ENCODE measurements at regions not wholly inside any gene's neighbourhood (a gene's known extent, or its start where the extent isn't known, plus 50 kb on each side); places are given as distances from the start of the nearest gene placed in this dataset.

DNA sequence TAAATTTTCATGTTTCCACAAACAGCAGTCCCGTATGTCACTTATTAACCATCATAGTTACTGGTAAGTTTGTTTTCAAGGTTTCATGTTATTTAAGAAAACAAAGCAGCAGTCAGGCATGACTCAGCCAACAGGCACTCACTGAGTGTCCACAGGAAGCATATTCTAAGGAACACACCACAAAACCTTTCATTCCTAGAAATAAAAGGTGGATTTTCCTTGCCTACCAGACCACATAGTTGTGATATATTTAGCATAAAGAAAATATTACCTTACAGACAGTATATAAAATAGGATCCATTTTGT, 143.3 kb upstream of the AVPR1A start (continued):
- TF ChIP-seq, protein P1, sequence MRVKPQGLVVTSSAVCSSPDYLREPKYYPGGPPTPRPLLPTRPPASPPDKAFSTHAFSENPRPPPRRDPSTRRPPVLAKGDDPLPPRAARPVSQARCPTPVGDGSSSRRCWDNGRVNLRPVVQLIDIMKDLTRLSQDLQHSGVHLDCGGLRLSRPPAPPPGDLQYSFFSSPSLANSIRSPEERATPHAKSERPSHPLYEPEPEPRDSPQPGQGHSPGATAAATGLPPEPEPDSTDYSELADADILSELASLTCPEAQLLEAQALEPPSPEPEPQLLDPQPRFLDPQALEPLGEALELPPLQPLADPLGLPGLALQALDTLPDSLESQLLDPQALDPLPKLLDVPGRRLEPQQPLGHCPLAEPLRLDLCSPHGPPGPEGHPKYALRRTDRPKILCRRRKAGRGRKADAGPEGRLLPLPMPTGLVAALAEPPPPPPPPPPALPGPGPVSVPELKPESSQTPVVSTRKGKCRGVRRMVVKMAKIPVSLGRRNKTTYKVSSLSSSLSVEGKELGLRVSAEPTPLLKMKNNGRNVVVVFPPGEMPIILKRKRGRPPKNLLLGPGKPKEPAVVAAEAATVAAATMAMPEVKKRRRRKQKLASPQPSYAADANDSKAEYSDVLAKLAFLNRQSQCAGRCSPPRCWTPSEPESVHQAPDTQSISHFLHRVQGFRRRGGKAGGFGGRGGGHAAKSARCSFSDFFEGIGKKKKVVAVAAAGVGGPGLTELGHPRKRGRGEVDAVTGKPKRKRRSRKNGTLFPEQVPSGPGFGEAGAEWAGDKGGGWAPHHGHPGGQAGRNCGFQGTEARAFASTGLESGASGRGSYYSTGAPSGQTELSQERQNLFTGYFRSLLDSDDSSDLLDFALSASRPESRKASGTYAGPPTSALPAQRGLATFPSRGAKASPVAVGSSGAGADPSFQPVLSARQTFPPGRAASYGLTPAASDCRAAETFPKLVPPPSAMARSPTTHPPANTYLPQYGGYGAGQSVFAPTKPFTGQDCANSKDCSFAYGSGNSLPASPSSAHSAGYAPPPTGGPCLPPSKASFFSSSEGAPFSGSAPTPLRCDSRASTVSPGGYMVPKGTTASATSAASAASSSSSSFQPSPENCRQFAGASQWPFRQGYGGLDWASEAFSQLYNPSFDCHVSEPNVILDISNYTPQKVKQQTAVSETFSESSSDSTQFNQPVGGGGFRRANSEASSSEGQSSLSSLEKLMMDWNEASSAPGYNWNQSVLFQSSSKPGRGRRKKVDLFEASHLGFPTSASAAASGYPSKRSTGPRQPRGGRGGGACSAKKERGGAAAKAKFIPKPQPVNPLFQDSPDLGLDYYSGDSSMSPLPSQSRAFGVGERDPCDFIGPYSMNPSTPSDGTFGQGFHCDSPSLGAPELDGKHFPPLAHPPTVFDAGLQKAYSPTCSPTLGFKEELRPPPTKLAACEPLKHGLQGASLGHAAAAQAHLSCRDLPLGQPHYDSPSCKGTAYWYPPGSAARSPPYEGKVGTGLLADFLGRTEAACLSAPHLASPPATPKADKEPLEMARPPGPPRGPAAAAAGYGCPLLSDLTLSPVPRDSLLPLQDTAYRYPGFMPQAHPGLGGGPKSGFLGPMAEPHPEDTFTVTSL (CRISPR knock-in tag; IDR thresholded peaks at IDR 0.05; ENCODE audit: borderline replicate concordance): peak; percentile 84; the same call in 1 of the 2 replicates
- TF ChIP-seq TBL1XR1 (IDR thresholded peaks at IDR 0.05; ENCODE audit: borderline replicate concordance, low read length, partially characterized antibody) (no peak), RARA (CRISPR knock-in tag; IDR thresholded peaks at IDR 0.05) (peak; percentile 62; the same call in 1 of the 2 replicates), DNMT3B (CRISPR knock-in tag; conservative IDR thresholded peaks at IDR 0.05) (no peak), SAP130 (CRISPR knock-in tag; IDR thresholded peaks at IDR 0.05; ENCODE audit: low read depth) (peak; percentile 42), KDM6A (CRISPR knock-in tag; IDR thresholded peaks at IDR 0.05; ENCODE audit: low read depth) (no peak), GABPA (IDR thresholded peaks at IDR 0.05; ENCODE audit: low read depth, low read length) (no peak), GABPA (CRISPR knock-in tag; IDR thresholded peaks at IDR 0.05; ENCODE audit: low read depth) (0 out of 2 replicates have a peak, but pooled peaks have one; percentile 26), EP300 (IDR thresholded peaks at IDR 0.05; ENCODE audit: low read depth in 2 of 2, low read length in 2 of 2) (peak in 1 of 2 experiments; percentile 52; a peak in 1 of 4 replicates), EP300 (CRISPR knock-in tag; IDR thresholded peaks at IDR 0.05; ENCODE audit: borderline replicate concordance) (no peak), ZNF615 (CRISPR knock-in tag; IDR thresholded peaks at IDR 0.05; ENCODE audit: borderline replicate concordance) (no peak), MEIS1 (CRISPR knock-in tag; IDR thresholded peaks at IDR 0.05; ENCODE audit: borderline replicate concordance) (no peak), FOXK1 (CRISPR knock-in tag; IDR thresholded peaks at IDR 0.05; ENCODE audit: borderline replicate concordance, low read depth) (peak; percentile 67; the same call in 1 of the 2 replicates), SOX5 (CRISPR knock-in tag; IDR thresholded peaks at IDR 0.05; ENCODE audit: borderline replicate concordance) (peak; percentile 83), SPEN (CRISPR knock-in tag; IDR thresholded peaks at IDR 0.05; ENCODE audit: low read depth) (no peak), ISX (CRISPR knock-in tag; conservative IDR thresholded peaks at IDR 0.05) (no peak)
- TF ChIP-seq, protein P2, sequence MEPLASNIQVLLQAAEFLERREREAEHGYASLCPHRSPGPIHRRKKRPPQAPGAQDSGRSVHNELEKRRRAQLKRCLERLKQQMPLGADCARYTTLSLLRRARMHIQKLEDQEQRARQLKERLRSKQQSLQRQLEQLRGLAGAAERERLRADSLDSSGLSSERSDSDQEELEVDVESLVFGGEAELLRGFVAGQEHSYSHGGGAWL (CRISPR knock-in tag; IDR thresholded peaks at IDR 0.05): no peak
- TF ChIP-seq, protein P3, sequence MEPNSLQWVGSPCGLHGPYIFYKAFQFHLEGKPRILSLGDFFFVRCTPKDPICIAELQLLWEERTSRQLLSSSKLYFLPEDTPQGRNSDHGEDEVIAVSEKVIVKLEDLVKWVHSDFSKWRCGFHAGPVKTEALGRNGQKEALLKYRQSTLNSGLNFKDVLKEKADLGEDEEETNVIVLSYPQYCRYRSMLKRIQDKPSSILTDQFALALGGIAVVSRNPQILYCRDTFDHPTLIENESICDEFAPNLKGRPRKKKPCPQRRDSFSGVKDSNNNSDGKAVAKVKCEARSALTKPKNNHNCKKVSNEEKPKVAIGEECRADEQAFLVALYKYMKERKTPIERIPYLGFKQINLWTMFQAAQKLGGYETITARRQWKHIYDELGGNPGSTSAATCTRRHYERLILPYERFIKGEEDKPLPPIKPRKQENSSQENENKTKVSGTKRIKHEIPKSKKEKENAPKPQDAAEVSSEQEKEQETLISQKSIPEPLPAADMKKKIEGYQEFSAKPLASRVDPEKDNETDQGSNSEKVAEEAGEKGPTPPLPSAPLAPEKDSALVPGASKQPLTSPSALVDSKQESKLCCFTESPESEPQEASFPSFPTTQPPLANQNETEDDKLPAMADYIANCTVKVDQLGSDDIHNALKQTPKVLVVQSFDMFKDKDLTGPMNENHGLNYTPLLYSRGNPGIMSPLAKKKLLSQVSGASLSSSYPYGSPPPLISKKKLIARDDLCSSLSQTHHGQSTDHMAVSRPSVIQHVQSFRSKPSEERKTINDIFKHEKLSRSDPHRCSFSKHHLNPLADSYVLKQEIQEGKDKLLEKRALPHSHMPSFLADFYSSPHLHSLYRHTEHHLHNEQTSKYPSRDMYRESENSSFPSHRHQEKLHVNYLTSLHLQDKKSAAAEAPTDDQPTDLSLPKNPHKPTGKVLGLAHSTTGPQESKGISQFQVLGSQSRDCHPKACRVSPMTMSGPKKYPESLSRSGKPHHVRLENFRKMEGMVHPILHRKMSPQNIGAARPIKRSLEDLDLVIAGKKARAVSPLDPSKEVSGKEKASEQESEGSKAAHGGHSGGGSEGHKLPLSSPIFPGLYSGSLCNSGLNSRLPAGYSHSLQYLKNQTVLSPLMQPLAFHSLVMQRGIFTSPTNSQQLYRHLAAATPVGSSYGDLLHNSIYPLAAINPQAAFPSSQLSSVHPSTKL (CRISPR knock-in tag; IDR thresholded peaks at IDR 0.05): peak; percentile 89
- TF ChIP-seq, protein P4, sequence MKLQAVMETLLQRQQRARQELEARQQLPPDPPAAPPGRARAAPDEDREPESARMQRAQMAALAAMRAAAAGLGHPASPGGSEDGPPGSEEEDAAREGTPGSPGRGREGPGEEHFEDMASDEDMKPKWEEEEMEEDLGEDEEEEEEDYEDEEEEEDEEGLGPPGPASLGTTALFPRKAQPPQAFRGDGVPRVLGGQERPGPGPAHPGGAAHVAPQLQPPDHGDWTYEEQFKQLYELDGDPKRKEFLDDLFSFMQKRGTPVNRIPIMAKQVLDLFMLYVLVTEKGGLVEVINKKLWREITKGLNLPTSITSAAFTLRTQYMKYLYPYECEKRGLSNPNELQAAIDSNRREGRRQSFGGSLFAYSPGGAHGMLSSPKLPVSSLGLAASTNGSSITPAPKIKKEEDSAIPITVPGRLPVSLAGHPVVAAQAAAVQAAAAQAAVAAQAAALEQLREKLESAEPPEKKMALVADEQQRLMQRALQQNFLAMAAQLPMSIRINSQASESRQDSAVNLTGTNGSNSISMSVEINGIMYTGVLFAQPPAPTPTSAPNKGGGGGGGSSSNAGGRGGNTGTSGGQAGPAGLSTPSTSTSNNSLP (IDR thresholded peaks at IDR 0.05; ENCODE audit: low read depth, low read length): 0 out of 2 replicates have a peak, but pooled peaks have one; percentile 17

Data from HepG2 (cell line).